HUES6 (cell line): ENCODE measurements at regions not wholly inside any gene's neighbourhood (a gene's known extent, or its start where the extent isn't known, plus 50 kb on each side); places are given as distances from the start of the nearest gene placed in this dataset.

Experiments used
- H3K27ac ChIP-seq: 2 replicates; pipeline ENCODE4 v1.7.0; 2013; ENCODE audit warnings: low read depth, mild to moderate bottlenecking, low read length, inconsistent platforms
- H3K27me3 ChIP-seq: 2 replicates; pipeline ENCODE4 v1.6.1; 2013; ENCODE audit warnings: low read length; ENCODE audit not compliant: control insufficient read depth, insufficient read depth
- H3K36me3 ChIP-seq: 2 replicates; pipeline ENCODE4 v1.6.1; 2013; ENCODE audit warnings: low read length; ENCODE audit not compliant: control insufficient read depth, insufficient read depth
- H3K4me1 ChIP-seq: 2 replicates; pipeline ENCODE4 v1.6.1; 2013; ENCODE audit warnings: low read length; ENCODE audit not compliant: control insufficient read depth, insufficient read depth
- H3K4me3 ChIP-seq: 2 replicates; pipeline ENCODE4 v1.5.1; 2013; ENCODE audit warnings: low read depth, low read length
- H3K9ac ChIP-seq: one replicate; pipeline ENCODE4 v1.6.1; 2013; ENCODE audit warnings: mild to moderate bottlenecking, low read length
- H3K9me3 ChIP-seq: 2 replicates; pipeline ENCODE4 v1.6.1; 2013; ENCODE audit warnings: low read depth, low read length; ENCODE audit not compliant: control insufficient read depth, insufficient read depth

DNA sequence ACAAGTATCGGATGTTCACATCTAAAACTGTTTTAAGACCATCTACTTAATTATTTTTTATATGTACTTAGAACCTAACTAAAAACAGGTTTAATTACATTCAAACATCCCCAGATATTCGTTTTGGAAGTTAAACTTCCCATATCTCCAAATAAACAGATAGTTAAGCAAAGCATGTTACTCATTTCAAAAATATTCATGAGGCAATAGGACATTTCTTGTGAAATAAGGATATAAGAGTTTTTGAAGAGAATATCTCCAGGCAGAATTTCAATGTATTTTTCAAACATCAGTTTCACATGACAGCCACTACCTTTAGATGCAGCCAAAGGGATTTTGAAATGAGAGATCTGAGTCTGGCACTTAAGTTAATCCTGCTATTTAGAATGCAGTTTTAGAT lies 697.5 kb downstream of the SLITRK1 start:
- Histone ChIP-seq H3K27ac (no peak overlapping the region), H3K4me1 (no peaks in the 10 kb centered on the region), H3K4me3 (no peak overlapping the region), H3K9ac (no peak overlapping the region), H3K36me3 (no peaks in the 10 kb centered on the region), H3K9me3 (peaks cover 18% of the 10 kb centered on the region), H3K27me3 (no peaks in the 10 kb centered on the region)

GRCh38 chr13:83184150-83184475 lies 698.2 kb downstream of the SLITRK1 start:
- Histone ChIP-seq H3K4me3 (no peak overlapping the region), H3K9me3 (peaks cover 18% of the 10 kb centered on the region), H3K4me1 (no peaks in the 10 kb centered on the region), H3K36me3 (no peaks in the 10 kb centered on the region), H3K9ac (no peak overlapping the region), H3K27ac (no peak overlapping the region), H3K27me3 (no peaks in the 10 kb centered on the region)

GRCh38 chr13:83183439-83184149 lies 698.7 kb downstream of the SLITRK1 start:
- no peak overlapping the region for H3K4me3 ChIP-seq
- no peak overlapping the region for H3K9ac ChIP-seq
- peaks cover 18% of the 10 kb centered on the region for H3K9me3 ChIP-seq
- no peaks in the 10 kb centered on the region for H3K27me3 ChIP-seq
- no peaks in the 10 kb centered on the region for H3K4me1 ChIP-seq
- H3K36me3 ChIP-seq, result no peaks in the 10 kb centered on the region
- H3K27ac ChIP-seq, result no peak overlapping the region

DNA sequence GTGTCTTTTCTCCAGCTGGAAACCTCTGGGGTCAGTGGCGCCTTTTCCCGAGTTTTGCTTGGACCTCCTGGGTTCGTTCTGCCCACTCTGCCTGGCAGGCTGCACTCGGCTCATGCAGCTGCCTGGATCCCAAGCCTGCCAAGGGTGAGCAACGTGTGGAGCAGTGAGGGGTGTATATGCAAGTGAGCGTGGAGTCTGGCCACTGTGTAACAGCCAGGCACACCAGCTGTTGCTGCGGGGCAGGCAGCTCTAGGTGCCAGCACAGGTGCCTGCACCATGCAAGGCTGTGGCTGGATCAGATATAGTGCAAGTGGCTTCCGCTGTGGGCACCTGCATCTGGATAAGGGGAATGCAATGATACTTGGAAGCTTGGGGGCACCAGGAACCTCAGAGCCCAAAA lies 699.4 kb downstream of the SLITRK1 start:
- Histone ChIP-seq H3K9me3 (peaks cover 13% of the 10 kb centered on the region), H3K27ac (no peak overlapping the region), H3K27me3 (no peaks in the 10 kb centered on the region), H3K9ac (no peak overlapping the region), H3K4me3 (no peak overlapping the region), H3K36me3 (no peaks in the 10 kb centered on the region), H3K4me1 (no peaks in the 10 kb centered on the region)

- H3K4me1 ChIP-seq, result no peaks in the 10 kb centered on the region
- H3K27ac ChIP-seq, result no peak overlapping the region
- H3K9me3 ChIP-seq, result no peaks in the 10 kb centered on the region
- H3K27me3 ChIP-seq, result no peaks in the 10 kb centered on the region
- H3K9ac ChIP-seq, result no peak overlapping the region
- no peak overlapping the region for H3K4me3 ChIP-seq
- no peaks in the 10 kb centered on the region for H3K36me3 ChIP-seq
Measured at GRCh38 chr13:83178008-83178407, 704.3 kb downstream of the SLITRK1 start.

DNA sequence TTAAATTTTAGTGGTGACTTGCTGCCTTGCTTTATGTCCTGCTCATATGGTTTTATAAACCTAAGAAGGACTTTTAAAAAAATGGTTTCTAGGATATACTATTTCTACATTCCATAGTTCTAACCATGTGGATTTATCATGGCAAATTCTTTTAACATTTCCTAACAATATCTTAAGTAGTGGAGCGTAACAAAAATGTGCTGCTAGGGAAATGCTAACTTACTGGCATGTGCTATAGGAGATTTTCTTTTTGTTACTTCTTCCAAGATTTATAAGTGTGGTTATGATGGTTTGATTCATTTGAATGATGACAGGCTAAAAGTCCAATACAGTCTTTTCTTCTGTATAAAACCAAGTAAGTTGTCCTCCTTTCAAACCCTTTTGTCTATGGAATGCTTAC lies 713.7 kb downstream of the SLITRK1 start:
- Histone ChIP-seq H3K4me1 (no peaks in the 10 kb centered on the region), H3K27me3 (no peaks in the 10 kb centered on the region), H3K4me3 (no peak overlapping the region), H3K9me3 (no peaks in the 10 kb centered on the region), H3K27ac (no peak overlapping the region), H3K9ac (no peak overlapping the region), H3K36me3 (no peaks in the 10 kb centered on the region)

DNA sequence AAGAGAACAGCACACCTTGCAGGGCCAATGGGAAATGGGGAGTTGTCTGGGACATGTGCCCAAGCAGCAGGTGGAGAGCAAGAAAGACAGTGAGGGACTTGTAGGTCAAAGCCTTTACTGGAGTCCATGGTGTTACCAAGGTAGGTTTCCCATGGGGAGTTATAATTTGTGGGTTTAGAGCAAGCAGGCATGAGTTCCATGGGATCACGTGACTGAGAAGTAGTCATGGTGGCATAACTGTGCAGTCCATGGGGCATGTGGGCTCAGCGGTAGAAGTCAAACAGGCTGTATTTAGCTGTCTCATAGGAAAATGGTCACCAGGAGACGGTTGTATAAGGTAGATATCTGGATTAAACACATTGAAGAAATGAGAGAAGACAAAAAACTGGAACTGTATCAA lies 715.1 kb downstream of the SLITRK1 start:
- H3K9me3 ChIP-seq, result no peaks in the 10 kb centered on the region
- H3K36me3 ChIP-seq, result no peaks in the 10 kb centered on the region
- no peak overlapping the region for H3K9ac ChIP-seq

GRCh38 chr13:83166550-83166949 lies 715.7 kb downstream of the SLITRK1 start:
- H3K27me3 ChIP-seq, result no peaks in the 10 kb centered on the region
- H3K9ac ChIP-seq, result no peak overlapping the region
- H3K36me3 ChIP-seq, result no peaks in the 10 kb centered on the region
- no peaks in the 10 kb centered on the region for H3K4me1 ChIP-seq
- H3K4me3 ChIP-seq, result no peak overlapping the region
- H3K27ac ChIP-seq, result no peak overlapping the region
- no peaks in the 10 kb centered on the region for H3K9me3 ChIP-seq

More for the DNA sequence above, 715.1 kb downstream of the SLITRK1 start:
- no peaks in the 10 kb centered on the region for H3K4me1 ChIP-seq
- no peak overlapping the region for H3K27ac ChIP-seq
- H3K27me3 ChIP-seq, result no peaks in the 10 kb centered on the region
- no peak overlapping the region for H3K4me3 ChIP-seq

DNA sequence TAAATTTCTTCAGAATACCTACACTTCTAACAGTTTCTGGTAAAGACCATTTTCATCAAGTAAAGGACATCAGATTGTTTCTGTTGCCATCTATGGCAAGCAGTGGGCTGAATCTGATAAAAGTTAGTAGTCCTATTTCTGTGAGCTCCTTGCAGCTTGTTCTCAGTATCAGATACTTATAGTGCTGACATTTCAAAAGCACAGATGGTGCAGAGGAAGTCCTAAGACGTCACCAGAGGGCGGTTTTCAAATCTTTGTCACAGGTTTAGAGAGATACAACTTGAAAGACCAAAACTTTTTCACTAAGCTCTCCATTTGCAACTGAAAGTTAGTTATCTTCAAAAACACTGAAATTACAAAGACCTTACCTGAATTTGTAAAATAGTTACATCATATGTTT lies 719.8 kb downstream of the SLITRK1 start:
- no peak overlapping the region for H3K4me3 ChIP-seq
- H3K9ac ChIP-seq, result no peak overlapping the region
- H3K36me3 ChIP-seq, result no peaks in the 10 kb centered on the region
- H3K4me1 ChIP-seq, result no peaks in the 10 kb centered on the region
- no peak overlapping the region for H3K27ac ChIP-seq
- no peaks in the 10 kb centered on the region for H3K9me3 ChIP-seq
- H3K27me3 ChIP-seq, result no peaks in the 10 kb centered on the region

GRCh38 chr13:83153848-83154247 lies 728.4 kb downstream of the SLITRK1 start:
- H3K27ac ChIP-seq, result no peak overlapping the region
- H3K4me1 ChIP-seq, result no peaks in the 10 kb centered on the region
- H3K9me3 ChIP-seq, result no peaks in the 10 kb centered on the region
- no peak overlapping the region for H3K9ac ChIP-seq
- H3K27me3 ChIP-seq, result no peaks in the 10 kb centered on the region
- H3K4me3 ChIP-seq, result no peak overlapping the region
- no peaks in the 10 kb centered on the region for H3K36me3 ChIP-seq

GRCh38 chr13:83151308-83151660 lies 731.0 kb downstream of the SLITRK1 start:
- no peak overlapping the region for H3K4me3 ChIP-seq
- no peaks in the 10 kb centered on the region for H3K4me1 ChIP-seq
- H3K9me3 ChIP-seq, result no peaks in the 10 kb centered on the region
- no peak overlapping the region for H3K9ac ChIP-seq
- no peaks in the 10 kb centered on the region for H3K36me3 ChIP-seq
- H3K27me3 ChIP-seq, result no peaks in the 10 kb centered on the region
- H3K27ac ChIP-seq, result no peak overlapping the region
